GM23248 (cell line): ENCODE measurements at regions not wholly inside any gene's neighbourhood (a gene's known extent, or its start where the extent isn't known, plus 50 kb on each side); places are given as distances from the start of the nearest gene placed in this dataset.

Source experiments
- DNase-seq: peaks from one replicate; pipeline ENCODE4 v3.0.0-alpha.2; 2015
- H2AFZ ChIP-seq: fragments of 200-600 bp; sonication (generic); 2 replicates; pipeline ENCODE4 v1.6.1; 2016; ENCODE audit warnings: antibody characterized with exemption
- H3F3A ChIP-seq: fragments of 200-600 bp; sonication (generic); 2 replicates; pipeline ENCODE4 v1.6.1; 2016; ENCODE audit warnings: mild to moderate bottlenecking, antibody characterized with exemption, mixed run types; ENCODE audit not compliant: insufficient read depth
- H3K27ac ChIP-seq: fragments of 200-600 bp; sonication (generic); 2 replicates; pipeline ENCODE4 v1.5.1; 2016; ENCODE audit warnings: mild to moderate bottlenecking
- H3K27me3 ChIP-seq: fragments of 200-600 bp; sonication (generic); replicated peaks from 2 replicates; pipeline ENCODE4 v1.6.1; 2016; ENCODE audit warnings: mild to moderate bottlenecking; ENCODE audit not compliant: insufficient read depth
- H3K36me3 ChIP-seq: fragments of 200-600 bp; sonication (generic); 2 replicates; pipeline ENCODE4 v1.6.1; 2016; ENCODE audit warnings: low read depth, mild to moderate bottlenecking
- H3K4me1 ChIP-seq: fragments of 200-600 bp; sonication (generic); 2 replicates; pipeline ENCODE4 v1.6.1; 2016; ENCODE audit warnings: mild to moderate bottlenecking; ENCODE audit not compliant: insufficient read depth
- H3K4me2 ChIP-seq: fragments of 200-600 bp; sonication (generic); one replicate; pipeline ENCODE4 v1.6.1; 2016; ENCODE audit warnings: mild to moderate bottlenecking; ENCODE audit not compliant: unreplicated experiment
- H3K4me3 ChIP-seq: fragments of 200-600 bp; sonication (generic); 2 replicates; pipeline ENCODE4 v1.5.1; 2016; ENCODE audit warnings: mild to moderate bottlenecking
- H3K79me2 ChIP-seq: fragments of 200-600 bp; sonication (generic); 2 replicates; pipeline ENCODE4 v1.6.1; 2016; ENCODE audit warnings: mild to moderate bottlenecking; ENCODE audit not compliant: insufficient read depth
- H3K9ac ChIP-seq: fragments of 200-600 bp; sonication (generic); 2 replicates; pipeline ENCODE4 v1.6.1; 2016; ENCODE audit warnings: mild to moderate bottlenecking
- H3K9me2 ChIP-seq: fragments of 200-600 bp; sonication (generic); 2 replicates; pipeline ENCODE4 v1.6.1; 2016; ENCODE audit warnings: mixed run types, mild to moderate bottlenecking, moderate library complexity; ENCODE audit not compliant: insufficient read depth
- H3K9me3 ChIP-seq: fragments of 200-600 bp; sonication (generic); one replicate; pipeline ENCODE4 v1.6.1; 2017; ENCODE audit warnings: low read depth
- H4K20me1 ChIP-seq: fragments of 200-600 bp; sonication (generic); 2 replicates; pipeline ENCODE4 v1.6.0; 2016; ENCODE audit not compliant: insufficient read depth
- EZH2 ChIP-seq: fragments of 200-600 bp; sonication (generic); IDR thresholded peaks from 2 replicates; pipeline ENCODE4 v1.6.1; 2018; ENCODE audit warnings: antibody characterized with exemption, mild to moderate bottlenecking; ENCODE audit not compliant: insufficient read depth, poor library complexity, severe bottlenecking
- EZH2phosphoT487 ChIP-seq: fragments of 200-600 bp; sonication (generic); IDR thresholded peaks from 2 replicates; pipeline ENCODE4 v1.6.1; 2018; ENCODE audit warnings: antibody characterized with exemption, moderate library complexity, mild to moderate bottlenecking, low read depth; ENCODE audit not compliant: insufficient read depth
- WGBS, 2 experiments: methylation state at CpG; one replicate each; pipeline ENCODE4 v1.1.6; 2015 to 2017; ENCODE audit warnings: low lambda C conversion rate in 2 of 2, low coverage in 1 of 2; ENCODE audit errors: missing lambda C conversion rate in 2 of 2; 5-methylcytosine and 5-hydroxymethylcytosine counted together
- in situ Hi-C: fragments of 300-500 bp; cut with MboI; formaldehyde crosslinking; loops from 2 replicates; pipeline ENCODE4 v1.15.0; 2020

DNA sequence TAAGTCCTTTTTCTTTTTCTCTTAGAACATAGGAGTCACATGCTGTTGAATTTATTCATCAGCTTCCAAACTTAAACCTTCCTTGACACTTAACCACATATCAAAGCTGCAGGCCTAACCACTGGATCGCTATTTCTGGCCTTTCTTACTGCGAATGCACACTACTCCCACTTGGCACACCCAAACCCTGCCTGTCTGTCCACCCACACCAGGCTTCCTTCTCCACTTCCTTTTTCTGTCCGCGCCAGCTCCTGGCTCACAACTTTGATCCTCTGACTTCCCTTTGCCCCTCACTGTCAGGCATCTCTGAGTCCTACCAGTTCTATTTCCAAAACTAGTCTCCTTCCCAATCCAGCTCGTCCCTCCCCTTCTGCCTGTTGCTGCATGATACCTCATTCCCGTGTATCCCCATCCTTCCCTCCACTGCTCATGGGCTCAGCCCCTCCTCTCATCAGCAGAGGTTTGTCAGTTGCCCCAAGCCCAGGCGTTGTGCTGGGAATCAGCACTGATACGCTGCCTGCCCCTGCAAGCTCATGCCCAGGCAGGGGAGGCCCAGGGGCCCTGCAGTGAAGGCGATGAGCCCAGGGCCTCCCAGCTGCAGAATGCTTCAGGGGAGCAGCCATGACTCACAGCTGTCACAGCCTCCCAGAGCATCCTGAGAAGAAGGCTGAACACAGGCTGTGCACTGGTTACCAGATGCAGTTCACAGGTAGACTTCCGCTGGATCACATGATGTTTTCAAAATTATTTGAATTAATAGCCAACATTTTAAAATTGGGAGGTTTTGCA lies 179.8 kb downstream of the KATNIP start:
- no peaks in the 10 kb centered on the region for H3K36me3 ChIP-seq
- no peaks in the 10 kb centered on the region for H3K79me2 ChIP-seq
- in situ Hi-C loops = no loop called here
- H3K9me2 ChIP-seq = no peaks in the 10 kb centered on the region
- no peaks in the 10 kb centered on the region for H3K9me3 ChIP-seq
- no peak overlapping the region for H2AFZ ChIP-seq
- 86 to 88% methylated on average over 10 of the region's 10 CpGs for WGBS, 2 experiments
- no peaks in the 10 kb centered on the region; the same call in 1 of the 2 replicates for H4K20me1 ChIP-seq
- no peak overlapping the region for H3K27ac ChIP-seq
- H3K27me3 ChIP-seq = no peaks in the 10 kb centered on the region
- no peak overlapping the region for H3K4me2 ChIP-seq
- no peaks in the 10 kb centered on the region for H3F3A ChIP-seq
- TF ChIP-seq EZH2phosphoT487 (no peak), EZH2 (no peak)
- DNase-seq = no peak
- no peaks in the 10 kb centered on the region for H3K4me1 ChIP-seq
- H3K4me3 ChIP-seq = no peak overlapping the region
- no peak overlapping the region for H3K9ac ChIP-seq

DNA sequence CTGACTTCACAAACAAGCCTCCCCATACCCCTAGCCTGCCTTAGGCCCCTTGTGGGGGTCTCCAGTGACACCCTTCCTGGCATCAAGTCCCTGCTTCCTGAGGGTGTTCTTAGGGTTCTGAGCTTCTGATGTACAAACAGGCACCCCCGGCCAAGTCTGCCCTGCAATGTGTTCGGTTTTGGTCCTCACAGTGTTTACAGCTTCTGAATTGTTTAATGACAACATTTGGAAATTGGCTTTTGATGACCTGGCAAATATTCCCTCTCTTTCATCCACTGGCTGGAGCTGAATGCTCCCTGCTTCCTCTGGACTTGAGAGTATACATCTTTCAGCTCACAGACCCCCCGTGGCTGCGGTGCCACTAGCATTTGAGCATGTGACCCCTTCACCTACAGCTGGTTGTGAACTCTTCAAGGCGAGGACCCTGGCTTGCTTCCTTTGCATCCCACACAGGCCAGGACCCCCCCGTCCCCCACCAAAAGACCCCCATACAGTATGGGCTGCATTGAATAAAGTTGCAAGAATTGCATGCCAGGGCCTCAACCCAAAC lies 180.8 kb downstream of the KATNIP start:
- DNase-seq = no peak
- WGBS, 2 experiments = 92 to 93% methylated on average over 6 of the region's 6 CpGs
- Histone ChIP-seq H3K4me3 (no peak overlapping the region), H3F3A (no peaks in the 10 kb centered on the region), H3K36me3 (no peaks in the 10 kb centered on the region), H3K9ac (no peak overlapping the region), H3K9me3 (no peaks in the 10 kb centered on the region), H3K4me2 (no peak overlapping the region), H4K20me1 (no peaks in the 10 kb centered on the region; the same call in 1 of the 2 replicates), H2AFZ (no peak overlapping the region), H3K79me2 (no peaks in the 10 kb centered on the region), H3K9me2 (no peaks in the 10 kb centered on the region), H3K4me1 (no peaks in the 10 kb centered on the region), H3K27ac (no peak overlapping the region), H3K27me3 (no peaks in the 10 kb centered on the region)
- in situ Hi-C loops = no loop called here
- TF ChIP-seq EZH2 (no peak), EZH2phosphoT487 (no peak)

DNA sequence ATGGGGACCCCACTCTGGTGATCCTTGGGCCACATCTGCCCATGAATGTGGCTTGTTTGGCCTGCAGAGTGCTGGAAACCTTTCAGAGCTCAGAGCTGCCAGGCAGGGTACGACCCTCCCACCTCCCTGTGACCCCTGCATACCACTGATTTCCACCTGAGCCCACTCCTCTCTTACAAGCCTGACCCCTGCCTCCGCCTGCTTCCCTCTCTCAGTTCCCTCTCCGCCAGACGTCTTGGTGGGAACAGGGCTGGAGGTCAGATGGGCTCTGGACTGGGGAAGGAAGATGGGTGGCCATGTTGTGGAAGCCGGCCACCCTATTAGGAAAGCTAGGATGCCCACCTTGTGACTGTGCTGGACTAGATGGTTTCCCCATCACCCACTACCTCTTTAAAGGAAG lies 185.1 kb downstream of the KATNIP start:
- WGBS, 2 experiments = 80 to 94% methylated on average over 5 of the region's 5 CpGs
- Histone ChIP-seq H3K4me1 (no peaks in the 10 kb centered on the region), H2AFZ (no peak overlapping the region), H3K9me2 (no peaks in the 10 kb centered on the region), H3K4me2 (no peak overlapping the region), H4K20me1 (no peaks in the 10 kb centered on the region), H3K4me3 (no peak overlapping the region), H3K27ac (no peak overlapping the region), H3K27me3 (no peaks in the 10 kb centered on the region), H3K79me2 (no peaks in the 10 kb centered on the region), H3K9me3 (no peaks in the 10 kb centered on the region), H3K9ac (no peak overlapping the region), H3K36me3 (no peaks in the 10 kb centered on the region), H3F3A (no peaks in the 10 kb centered on the region)
- TF ChIP-seq EZH2phosphoT487 = no peak
- no peak for TF ChIP-seq EZH2
- in situ Hi-C loops = no loop called here
- DNase-seq = no peak

DNA sequence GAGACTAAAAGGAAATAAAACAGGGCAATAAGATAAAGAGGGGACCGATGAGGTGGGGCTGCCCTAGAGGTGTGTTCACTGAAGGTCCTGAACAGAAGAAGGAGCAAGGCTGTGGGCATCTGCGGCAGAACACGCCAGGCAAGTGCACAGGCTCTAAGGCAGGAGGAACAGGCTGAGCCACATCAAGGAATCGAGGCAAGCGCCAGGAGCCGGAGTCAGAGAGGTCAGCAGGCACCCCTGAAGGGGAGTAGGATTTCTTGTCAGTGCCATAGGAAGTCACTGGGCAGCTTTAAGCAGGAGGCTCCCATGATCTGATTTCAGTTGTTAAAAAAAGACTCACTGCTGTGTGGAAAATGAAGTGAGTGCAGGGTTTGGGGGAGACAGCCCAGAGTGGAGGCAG lies 186.5 kb downstream of the KATNIP start:
- Histone ChIP-seq H4K20me1 (no peaks in the 10 kb centered on the region), H3F3A (no peaks in the 10 kb centered on the region), H3K36me3 (no peaks in the 10 kb centered on the region), H3K9ac (no peak overlapping the region), H3K9me2 (no peaks in the 10 kb centered on the region), H3K27me3 (no peaks in the 10 kb centered on the region), H3K4me1 (no peaks in the 10 kb centered on the region), H2AFZ (no peak overlapping the region), H3K79me2 (no peaks in the 10 kb centered on the region), H3K27ac (no peak overlapping the region), H3K9me3 (no peaks in the 10 kb centered on the region), H3K4me2 (no peak overlapping the region), H3K4me3 (no peak overlapping the region)
- in situ Hi-C loops = no loop called here
- 96 to 97% methylated on average over 6 of the region's 6 CpGs for WGBS, 2 experiments
- TF ChIP-seq EZH2phosphoT487 (no peak), EZH2 (no peak)
- DNase-seq = no peak
